H9 (cell line): ENCODE measurements at regions not wholly inside any gene's neighbourhood (a gene's known extent, or its start where the extent isn't known, plus 50 kb on each side); places are given as distances from the start of the nearest gene placed in this dataset.

Experiments
- DNase-seq: peaks from one replicate; pipeline ENCODE4 v3.0.0-alpha.2; 2017
- H2AFZ ChIP-seq: one replicate; pipeline ENCODE4 v1.6.1; 2013; ENCODE audit warnings: mild to moderate bottlenecking, low read length, control low read depth, moderate library complexity
- H2AK5ac ChIP-seq: 2 replicates; pipeline ENCODE4 v1.6.1; 2013; ENCODE audit warnings: low read length, control low read depth, mixed read lengths; ENCODE audit not compliant: insufficient read length
- H2BK120ac ChIP-seq: one replicate; pipeline ENCODE4 v1.6.1; 2013; ENCODE audit warnings: low read depth, mild to moderate bottlenecking, low read length, control low read depth, inconsistent platforms; ENCODE audit not compliant: poor library complexity, severe bottlenecking
- H2BK12ac ChIP-seq: 2 replicates; pipeline ENCODE4 v1.6.1; 2013; ENCODE audit warnings: low read length, control low read depth, mixed read lengths, low read depth; ENCODE audit not compliant: insufficient read length
- H2BK15ac ChIP-seq: 2 replicates; pipeline ENCODE4 v1.6.1; 2013; ENCODE audit warnings: low read depth, low read length, control low read depth
- H2BK20ac ChIP-seq: one replicate; pipeline ENCODE4 v1.6.1; 2013; ENCODE audit warnings: low read depth, mild to moderate bottlenecking, low read length, control low read depth, inconsistent platforms; ENCODE audit not compliant: poor library complexity, severe bottlenecking
- H2BK5ac ChIP-seq: 2 replicates; pipeline ENCODE4 v1.6.1; 2013; ENCODE audit warnings: low read length, control low read depth, mixed read lengths; ENCODE audit not compliant: insufficient read length
- H3K14ac ChIP-seq: 2 replicates; pipeline ENCODE4 v1.6.1; 2013; ENCODE audit warnings: low read length, control low read depth; ENCODE audit not compliant: insufficient read depth
- H3K18ac ChIP-seq: 2 replicates; pipeline ENCODE4 v1.6.1; 2013; ENCODE audit warnings: low read depth, mild to moderate bottlenecking, mixed read lengths, low read length, control low read depth; ENCODE audit not compliant: insufficient read length
- H3K23ac ChIP-seq: 2 replicates; pipeline ENCODE4 v1.6.1; 2013; ENCODE audit warnings: low read length, control low read depth, mixed read lengths, low read depth; ENCODE audit not compliant: insufficient read length
- H3K23me2 ChIP-seq: 2 replicates; pipeline ENCODE4 v1.6.1; 2013; ENCODE audit warnings: low read depth, mild to moderate bottlenecking, mixed read lengths, low read length, control low read depth; ENCODE audit not compliant: insufficient read length, poor library complexity, severe bottlenecking
- H3K27ac ChIP-seq: 2 replicates; pipeline ENCODE4 v1.5.1; 2013; ENCODE audit warnings: low read length, control low read depth, mixed read lengths, low read depth; ENCODE audit not compliant: insufficient read length
- H3K27me3 ChIP-seq: 2 replicates; pipeline ENCODE4 v1.6.1; 2013; ENCODE audit warnings: low read length, control low read depth, inconsistent platforms; ENCODE audit not compliant: insufficient read depth
- H3K4ac ChIP-seq: 2 replicates; pipeline ENCODE4 v1.6.1; 2013; ENCODE audit warnings: low read depth, mild to moderate bottlenecking, control low read depth, inconsistent platforms, low read length, moderate library complexity
- H3K4me1 ChIP-seq: 2 replicates; pipeline ENCODE4 v1.6.1; 2013; ENCODE audit warnings: low read length, control low read depth, inconsistent platforms; ENCODE audit not compliant: insufficient read depth
- H3K4me2 ChIP-seq: 2 replicates; pipeline ENCODE4 v1.6.1; 2013; ENCODE audit warnings: low read length, control low read depth, mixed read lengths; ENCODE audit not compliant: insufficient read length, insufficient read depth
- H3K56ac ChIP-seq: 2 replicates; pipeline ENCODE4 v1.6.1; 2013; ENCODE audit warnings: low read depth, mild to moderate bottlenecking, mixed read lengths, low read length, control low read depth; ENCODE audit not compliant: insufficient read length
- H3K79me1 ChIP-seq: 2 replicates; pipeline ENCODE4 v1.6.1; 2013; ENCODE audit warnings: low read depth, mild to moderate bottlenecking, moderate library complexity, low read length, control low read depth, inconsistent platforms; ENCODE audit not compliant: insufficient read depth, poor library complexity, severe bottlenecking
- H3K79me2 ChIP-seq: 2 replicates; pipeline ENCODE4 v1.6.1; 2013; ENCODE audit warnings: low read length, control low read depth, inconsistent platforms; ENCODE audit not compliant: insufficient read depth
- H3K9ac ChIP-seq: 2 replicates; pipeline ENCODE4 v1.6.1; 2013; ENCODE audit warnings: low read length, control low read depth, mixed read lengths; ENCODE audit not compliant: insufficient read length; ENCODE audit errors: extremely low read depth
- H3K9me3 ChIP-seq: one replicate; pipeline ENCODE4 v1.6.1; 2013; ENCODE audit warnings: low read depth, low read length, inconsistent platforms; ENCODE audit not compliant: control insufficient read depth
- H3T11ph ChIP-seq: one replicate; pipeline ENCODE4 v1.6.1; 2013; ENCODE audit warnings: mild to moderate bottlenecking, low read length, control low read depth, inconsistent platforms
- H4K20me1 ChIP-seq: one replicate; pipeline ENCODE4 v1.6.1; 2013; ENCODE audit not compliant: control insufficient read depth, insufficient read length, insufficient read depth
- H4K5ac ChIP-seq: 2 replicates; pipeline ENCODE4 v1.6.1; 2013; ENCODE audit warnings: low read depth, mild to moderate bottlenecking, mixed read lengths, low read length, control low read depth; ENCODE audit not compliant: insufficient read length
- H4K8ac ChIP-seq: replicated peaks from 2 replicates; pipeline ENCODE4 v1.6.1; 2013; ENCODE audit warnings: low read length, control low read depth, mixed read lengths, low read depth; ENCODE audit not compliant: insufficient read length
- H4K91ac ChIP-seq: 2 replicates; pipeline ENCODE4 v1.6.1; 2013; ENCODE audit warnings: low read depth, mild to moderate bottlenecking, moderate library complexity, mixed read lengths, low read length, control low read depth; ENCODE audit not compliant: insufficient read length
- H3K27ac Mint-ChIP-seq, 3 experiments: 2 replicates in 2 of 3; 3 replicates in 1 of 3; pipeline ENCODE4 v1.8.0; 2020 to 2021; ENCODE audit warnings: mixed read lengths in 3 of 3, mild to moderate bottlenecking in 1 of 3, moderate library complexity in 1 of 3
- H3K27me3 Mint-ChIP-seq: 2 replicates; pipeline ENCODE4 v1.8.0; 2021; ENCODE audit warnings: low read depth, mild to moderate bottlenecking, moderate library complexity, mixed read lengths
- H3K36me3 Mint-ChIP-seq, 3 experiments: 2 replicates in 2 of 3; 3 replicates in 1 of 3; pipeline ENCODE4 v1.8.0; 2020 to 2021; ENCODE audit warnings: low read depth in 3 of 3, mixed read lengths in 3 of 3; ENCODE audit not compliant: insufficient read depth in 1 of 3
- H3K4me1 Mint-ChIP-seq, 2 experiments: 2 replicates each; pipeline ENCODE4 v1.8.0; 2020; ENCODE audit warnings: mixed read lengths in 2 of 2
- H3K4me3 Mint-ChIP-seq, 2 experiments: 2 replicates in 1 of 2; 3 replicates in 1 of 2; pipeline ENCODE4 v1.8.0; 2020 to 2021; ENCODE audit warnings: mild to moderate bottlenecking in 2 of 2, mixed read lengths in 2 of 2, moderate library complexity in 1 of 2
- H3K9me3 Mint-ChIP-seq, 2 experiments: 2 replicates in 1 of 2; 3 replicates in 1 of 2; pipeline ENCODE4 v1.8.0; 2020; ENCODE audit warnings: mild to moderate bottlenecking in 2 of 2, mixed read lengths in 2 of 2, moderate library complexity in 1 of 2
- TF ChIP-seq, protein P1 (sequence below): fragments of 200-600 bp; sonication (generic); conservative IDR thresholded peaks from 3 replicates; pipeline ENCODE4 v1.8.0; 2021; ENCODE audit warnings: antibody characterized with exemption, mild to moderate bottlenecking

GRCh38 chr4:13089659-13089998 lies 394.5 kb downstream of the RAB28 start:
- Histone ChIP-seq H2BK12ac (no peak overlapping the region), H2BK15ac (no peak overlapping the region), H3K23ac (no peak overlapping the region), H3K23me2 (no peaks in the 10 kb centered on the region), H3T11ph (no peak overlapping the region), H4K20me1 (no peaks in the 10 kb centered on the region), H3K79me2 (no peaks in the 10 kb centered on the region), H2BK20ac (no peak overlapping the region), H3K27ac (no peak overlapping the region), H3K27me3 (no peaks in the 10 kb centered on the region; the same call in 1 of the 2 replicates), H4K8ac (no peak overlapping the region), H3K18ac (no peak overlapping the region), H2BK5ac (no peak overlapping the region), H3K4me2 (no peak overlapping the region), H3K4me1 (peaks cover 4% of the 10 kb centered on the region; the same call in 1 of the 2 replicates), H4K5ac (no peak overlapping the region), H3K79me1 (no peaks in the 10 kb centered on the region), H2AK5ac (no peak overlapping the region), H2BK120ac (no peak overlapping the region), H3K14ac (no peak overlapping the region), H3K9ac (no peak overlapping the region), H3K56ac (no peak overlapping the region), H4K91ac (no peak overlapping the region), H3K9me3 (no peaks in the 10 kb centered on the region), H3K4ac (no peak overlapping the region), H2AFZ (no peak overlapping the region)
- H3K4me3 Mint-ChIP-seq = no peak overlapping the region
- H3K27me3 Mint-ChIP-seq = peaks cover 2% of the 10 kb centered on the region; the same call in 1 of the 2 replicates
- no peaks in the 10 kb centered on the region for H3K36me3 Mint-ChIP-seq
- peaks cover 18 to 21% of the 10 kb centered on the region in 2 experiments for H3K4me1 Mint-ChIP-seq
- TF ChIP-seq, protein P1, sequence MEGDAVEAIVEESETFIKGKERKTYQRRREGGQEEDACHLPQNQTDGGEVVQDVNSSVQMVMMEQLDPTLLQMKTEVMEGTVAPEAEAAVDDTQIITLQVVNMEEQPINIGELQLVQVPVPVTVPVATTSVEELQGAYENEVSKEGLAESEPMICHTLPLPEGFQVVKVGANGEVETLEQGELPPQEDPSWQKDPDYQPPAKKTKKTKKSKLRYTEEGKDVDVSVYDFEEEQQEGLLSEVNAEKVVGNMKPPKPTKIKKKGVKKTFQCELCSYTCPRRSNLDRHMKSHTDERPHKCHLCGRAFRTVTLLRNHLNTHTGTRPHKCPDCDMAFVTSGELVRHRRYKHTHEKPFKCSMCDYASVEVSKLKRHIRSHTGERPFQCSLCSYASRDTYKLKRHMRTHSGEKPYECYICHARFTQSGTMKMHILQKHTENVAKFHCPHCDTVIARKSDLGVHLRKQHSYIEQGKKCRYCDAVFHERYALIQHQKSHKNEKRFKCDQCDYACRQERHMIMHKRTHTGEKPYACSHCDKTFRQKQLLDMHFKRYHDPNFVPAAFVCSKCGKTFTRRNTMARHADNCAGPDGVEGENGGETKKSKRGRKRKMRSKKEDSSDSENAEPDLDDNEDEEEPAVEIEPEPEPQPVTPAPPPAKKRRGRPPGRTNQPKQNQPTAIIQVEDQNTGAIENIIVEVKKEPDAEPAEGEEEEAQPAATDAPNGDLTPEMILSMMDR = no peak
- peak overlapping the region in 2 of 3 experiments; percentile 5 to 48; a peak in 3 of 7 replicates for H3K27ac Mint-ChIP-seq
- H3K9me3 Mint-ChIP-seq = 0 out of 5 replicates have a peak, but pooled peaks cover 0 to under 1% of the 10 kb centered on the region in 2 experiments
- no peak for DNase-seq
